GM18951 (cell line): ENCODE measurements at regions not wholly inside any gene's neighbourhood (a gene's known extent, or its start where the extent isn't known, plus 50 kb on each side); places are given as distances from the start of the nearest gene placed in this dataset.
"Not testable (repeated sequence)": the region's sequence is repeated elsewhere in the genome, so short reads cannot be mapped to it uniquely, and the experiment has no call there.

ENCODE experiments used
- POLR2A ChIP-seq: IDR thresholded peaks from 4 replicates; pipeline ENCODE4 v1.6.1; 2011; ENCODE audit warnings: mild to moderate bottlenecking; ENCODE audit not compliant: insufficient read length, insufficient read depth; ENCODE audit errors: extremely low read depth
- in situ Hi-C: fragments of 300-500 bp; cut with MboI; formaldehyde crosslinking; loops from one replicate; pipeline ENCODE4 v1.12.0; 2022; ENCODE audit warnings: low sequenced_read_pairs, mixed read lengths, inconsistent platforms; ENCODE audit not compliant: unreplicated experiment

- TF ChIP-seq POLR2A: no peak
- in situ Hi-C loops: no loop called here
Measured at GRCh38 chr5:154674029-154674428, 81.1 kb upstream of the LARP1 start.

DNA sequence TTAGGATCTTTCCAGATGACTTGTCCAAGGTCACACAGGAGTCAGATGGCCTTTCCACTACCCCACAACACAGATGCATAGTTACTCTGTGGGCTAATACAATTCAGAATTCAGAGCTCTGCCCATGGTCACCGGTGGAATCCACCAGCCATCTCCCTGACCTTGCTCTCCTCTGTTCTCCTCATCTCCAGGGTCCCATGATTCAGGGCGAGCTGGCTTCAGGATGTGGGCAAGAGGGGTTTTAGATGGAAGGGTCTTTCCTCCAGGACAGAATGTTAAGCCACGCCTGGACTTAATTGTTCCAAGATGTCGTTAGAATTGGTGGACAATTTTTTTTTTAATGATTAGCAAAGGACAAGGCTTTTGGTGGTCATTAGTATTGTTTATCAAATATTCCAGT lies 81.7 kb upstream of the LARP1 start:
- TF ChIP-seq POLR2A: no peak
- in situ Hi-C loops: no loop called here

GRCh38 chr5:154669913-154670312 lies 85.3 kb upstream of the LARP1 start:
- in situ Hi-C loops: not testable (repeated sequence)

- in situ Hi-C loops: no loop called here
- no peak for TF ChIP-seq POLR2A
Measured at GRCh38 chr5:154669402-154669801, 85.8 kb upstream of the LARP1 start.

DNA sequence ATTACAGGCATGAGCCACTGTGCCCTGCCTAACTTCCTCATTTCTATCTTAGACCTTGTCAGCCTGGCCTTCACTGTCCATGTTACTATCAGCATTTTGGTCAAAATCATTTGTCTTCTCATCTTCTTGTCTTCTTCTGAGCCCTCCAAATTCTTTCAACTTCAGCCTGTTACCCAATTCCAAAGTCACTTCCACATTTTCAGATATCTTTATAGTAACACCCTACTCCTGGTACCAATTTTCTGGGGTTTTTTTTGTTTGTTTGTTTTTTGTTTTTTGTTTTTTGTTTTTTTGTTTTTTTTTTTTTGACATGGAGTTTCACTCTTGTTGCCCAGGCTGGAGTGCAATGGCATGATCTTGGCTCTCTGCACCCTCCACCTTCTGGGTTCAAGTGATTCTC lies 90.3 kb upstream of the LARP1 start:
- in situ Hi-C loops: no loop called here
- no peak for TF ChIP-seq POLR2A

DNA sequence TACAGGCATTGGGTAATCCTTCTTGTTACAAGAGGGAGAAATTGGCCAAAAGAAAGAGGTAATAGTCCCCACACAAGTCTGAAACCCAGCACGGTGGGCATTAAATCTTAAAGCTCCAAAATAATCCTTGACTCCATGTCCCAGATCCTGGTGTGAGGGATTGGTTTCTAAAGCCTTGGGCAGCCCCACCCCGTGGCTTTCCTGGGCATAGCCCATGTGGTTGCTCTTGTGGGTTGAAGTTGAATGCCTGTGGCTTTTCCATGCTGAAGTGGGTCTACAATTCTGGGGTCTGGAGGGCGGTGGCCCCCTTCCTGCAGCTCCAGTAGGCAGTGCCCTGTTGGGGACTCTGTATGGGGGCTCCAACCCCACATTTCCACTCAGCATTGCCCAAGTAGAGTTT lies 91.8 kb upstream of the LARP1 start:
- no peak for TF ChIP-seq POLR2A
- in situ Hi-C loops: no loop called here

DNA sequence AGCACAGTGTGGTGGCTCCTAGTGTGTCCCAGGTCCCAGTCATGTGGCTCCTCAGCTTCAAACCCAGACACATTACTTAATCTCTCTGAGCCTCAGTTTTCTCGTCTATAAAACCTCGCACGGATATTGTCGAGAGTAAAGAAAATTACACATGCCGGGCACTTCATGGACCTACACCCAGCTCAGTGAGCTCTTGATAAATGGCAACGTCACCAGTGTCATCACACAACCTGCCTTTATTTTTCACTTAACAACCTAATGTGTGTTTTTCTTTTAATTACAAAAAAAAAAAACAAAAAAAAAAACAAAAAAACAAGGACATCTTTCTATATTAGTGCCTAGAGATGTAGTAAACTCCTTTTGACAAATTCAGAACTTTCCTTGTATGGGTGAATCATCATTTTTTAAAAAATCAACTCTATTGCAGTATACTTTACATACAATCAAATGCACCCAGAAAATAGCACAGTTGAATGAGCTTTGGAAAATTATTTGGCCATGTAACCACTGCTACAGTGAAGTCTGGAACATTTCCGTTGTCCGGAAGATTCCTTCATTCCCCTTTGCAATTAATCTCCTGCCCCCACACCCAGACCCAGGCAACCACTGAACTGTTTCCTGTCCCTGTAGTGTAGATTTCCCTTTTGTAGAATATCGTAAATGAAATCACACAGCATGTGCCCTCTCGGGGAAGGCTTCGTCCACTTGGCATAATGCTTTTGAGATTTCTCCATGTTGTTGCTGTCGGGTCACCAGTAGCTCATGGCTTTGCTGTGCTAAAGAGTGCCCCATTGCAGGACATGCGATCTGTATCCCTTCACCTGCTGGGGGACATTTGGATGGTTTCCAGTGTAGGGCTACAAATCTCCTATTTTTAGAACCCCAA lies 100.4 kb upstream of the LARP1 start:
- in situ Hi-C loops: loop anchor here (10.0 kb wide), 1 partner anchor 150 kb away; no protein-coding TSS in a partner anchor
- no peak for TF ChIP-seq POLR2A

DNA sequence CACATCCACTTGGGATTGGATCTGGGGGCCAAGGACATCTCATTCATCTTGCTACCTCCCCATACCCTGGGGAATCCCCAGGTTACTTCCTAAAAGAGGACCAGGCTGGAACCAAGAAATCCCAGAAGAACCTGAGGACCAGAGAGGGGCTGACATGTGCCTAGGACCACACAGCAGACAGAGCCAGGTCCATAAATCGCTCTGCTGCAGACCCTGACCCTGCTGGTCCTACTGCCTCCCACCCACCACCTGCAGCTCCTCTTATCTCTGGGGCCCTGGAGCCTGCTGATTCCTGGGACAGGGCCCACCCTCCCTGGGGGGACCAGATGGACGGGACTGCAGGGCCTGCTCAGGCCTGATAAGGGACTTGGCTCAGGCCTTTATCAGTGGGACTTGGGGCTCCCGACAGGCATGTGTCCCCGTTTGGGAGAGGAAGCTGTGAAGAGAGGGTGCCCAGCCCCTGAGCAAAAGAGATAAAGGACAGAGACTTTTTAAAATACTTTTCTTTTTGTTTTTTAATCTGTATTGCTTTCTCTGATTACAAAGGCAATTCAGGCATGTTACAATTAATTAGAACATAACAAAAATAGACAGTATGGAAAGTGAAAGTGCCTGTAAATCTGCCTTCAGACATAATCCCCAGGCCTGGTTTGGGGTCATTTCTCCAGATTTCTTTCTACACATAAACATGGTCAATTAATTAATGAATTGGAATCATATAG lies 101.3 kb upstream of the LARP1 start:
- TF ChIP-seq POLR2A: no peak
- in situ Hi-C loops: loop anchor here (10.0 kb wide), 1 partner anchor 151 kb away; no protein-coding TSS in a partner anchor

GRCh38 chr5:154653418-154653763 lies 101.8 kb upstream of the LARP1 start:
- in situ Hi-C loops: loop anchor here (10.0 kb wide), 1 partner anchor 151 kb away; no protein-coding TSS in a partner anchor
- TF ChIP-seq POLR2A: no peak

GRCh38 chr5:154652746-154653417 lies 102.3 kb upstream of the LARP1 start:
- TF ChIP-seq POLR2A: no peak
- in situ Hi-C loops: loop anchor here (10.0 kb wide), 1 partner anchor 152 kb away; no protein-coding TSS in a partner anchor

- in situ Hi-C loops: loop anchor here (10.0 kb wide), 1 partner anchor 153 kb away; no protein-coding TSS in a partner anchor
Measured at GRCh38 chr5:154651795-154652194, 103.4 kb upstream of the LARP1 start.

DNA sequence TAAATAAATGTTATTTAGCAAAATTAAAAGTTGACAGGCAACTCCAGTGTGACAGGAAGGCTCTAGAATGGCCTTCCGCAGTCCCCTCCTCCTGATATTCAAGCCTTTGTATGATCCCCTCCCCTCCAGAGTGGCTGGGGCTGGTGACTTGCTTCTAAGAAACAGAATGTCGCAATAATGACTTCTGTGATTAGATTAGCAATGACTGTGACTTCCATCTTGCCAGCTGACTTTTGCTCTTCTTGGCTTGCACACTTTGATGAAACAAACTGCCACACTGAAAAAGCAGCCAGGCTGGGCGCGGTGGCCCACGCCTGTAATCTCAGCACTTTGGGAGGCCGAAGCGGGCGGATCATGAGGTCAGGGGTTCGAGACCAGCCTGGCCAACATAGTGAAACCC lies 106.5 kb upstream of the LARP1 start:
- TF ChIP-seq POLR2A: no peak
- in situ Hi-C loops: no loop called here

- in situ Hi-C loops: no loop called here
- no peak for TF ChIP-seq POLR2A
Measured at GRCh38 chr5:154648229-154648628, 106.9 kb upstream of the LARP1 start.
